Keratinocyte (primary cell): ENCODE measurements at regions not wholly inside any gene's neighbourhood (a gene's known extent, or its start where the extent isn't known, plus 50 kb on each side); places are given as distances from the start of the nearest gene placed in this dataset.

Source experiments
- DNase-seq: peaks from one replicate; pipeline ENCODE4 v3.0.0-alpha.2; 2011; ENCODE audit warnings: low read depth, missing footprints, low spot score
- FAIRE-seq: peaks from 2 replicates; lab custom pipeline; 2011; peaks lifted over from hg19 to GRCh38; lab: Jason Lieb, UNC
- H2AFZ ChIP-seq: 2 replicates; pipeline ENCODE4 v1.6.0; 2012; ENCODE audit warnings: low read length, control low read depth, inconsistent platforms; ENCODE audit not compliant: control insufficient read depth
- H3K27ac ChIP-seq: 2 replicates; pipeline ENCODE4 v1.5.1; 2011; ENCODE audit warnings: low read length; ENCODE audit not compliant: control insufficient read depth, insufficient read depth
- H3K27me3 ChIP-seq: 3 replicates; pipeline ENCODE4 v1.6.0; 2011; ENCODE audit warnings: low read length; ENCODE audit not compliant: control insufficient read depth, insufficient read depth; ENCODE audit errors: extremely low read depth
- H3K36me3 ChIP-seq, 2 experiments: 2 replicates in 1 of 2; 3 replicates in 1 of 2; pipeline ENCODE4 v1.5.1; 2011; ENCODE audit warnings: low read length in 2 of 2, mild to moderate bottlenecking in 1 of 2; ENCODE audit not compliant: control insufficient read depth in 2 of 2, insufficient read depth in 2 of 2; ENCODE audit errors: extremely low read depth in 1 of 2
- H3K4me1 ChIP-seq: 3 replicates; pipeline ENCODE4 v1.5.1; 2011; ENCODE audit warnings: low read length; ENCODE audit not compliant: control insufficient read depth, insufficient read depth; ENCODE audit errors: extremely low read depth
- H3K4me2 ChIP-seq: 3 replicates; pipeline ENCODE4 v1.6.0; 2011; ENCODE audit warnings: low read depth, low read length; ENCODE audit not compliant: control insufficient read depth, insufficient read depth; ENCODE audit errors: extremely low read depth
- H3K4me3 ChIP-seq, 3 experiments: fragments of 200-600 bp in 1 of 3; sonication (generic) in 1 of 3; 2 replicates in 2 of 3; 3 replicates in 1 of 3; pipeline ENCODE4 v1.5.1; 2011 to 2016; ENCODE audit warnings: low read length in 3 of 3, mild to moderate bottlenecking in 3 of 3, control low read depth in 2 of 3, inconsistent platforms in 1 of 3, low read depth in 1 of 3, mixed read lengths in 1 of 3, mixed run types in 1 of 3, moderate library complexity in 1 of 3; ENCODE audit not compliant: control insufficient read depth in 2 of 3, insufficient read depth in 2 of 3; ENCODE audit errors: extremely low read depth in 1 of 3
- H3K79me2 ChIP-seq: 2 replicates; pipeline ENCODE4 v1.6.0; 2012; ENCODE audit warnings: low read length; ENCODE audit not compliant: control insufficient read depth, insufficient read depth
- H3K9ac ChIP-seq: 3 replicates; pipeline ENCODE4 v1.6.0; 2011; ENCODE audit warnings: low read length; ENCODE audit not compliant: control insufficient read depth, insufficient read depth; ENCODE audit errors: extremely low read depth
- H3K9me1 ChIP-seq: 3 replicates; pipeline ENCODE4 v1.6.0; 2011; ENCODE audit warnings: low read length; ENCODE audit not compliant: control insufficient read depth, insufficient read depth; ENCODE audit errors: extremely low read depth
- H3K9me3 ChIP-seq: 2 replicates; pipeline ENCODE4 v1.5.1; 2012; ENCODE audit warnings: low read depth, low read length; ENCODE audit not compliant: control insufficient read depth
- H4K20me1 ChIP-seq: 3 replicates; pipeline ENCODE4 v1.6.0; 2011; ENCODE audit warnings: low read length; ENCODE audit not compliant: control insufficient read depth, insufficient read depth; ENCODE audit errors: extremely low read depth
- EZH2 ChIP-seq: IDR thresholded peaks from one replicate; pipeline ENCODE4 v1.6.1; 2012; ENCODE audit warnings: inconsistent platforms, mild to moderate bottlenecking, low read length, moderate library complexity
- dilution Hi-C: fragments of 300-500 bp; cut with MboI; formaldehyde crosslinking; loops from one replicate; pipeline ENCODE4 v1.7.0; 2020; ENCODE audit warnings: low sequenced_read_pairs; ENCODE audit not compliant: extremely low pct_ligation_motif_present
- TF ChIP-seq, protein P1 (sequence below), 3 experiments: IDR thresholded peaks in 1 of 3; conservative IDR thresholded peaks in 1 of 3; optimal IDR thresholded peaks in 1 of 3; 2 replicates in 2 of 3; 3 replicates in 1 of 3; pipeline versions ENCODE3 to v1.5.1; 2011; ENCODE audit warnings: low read length in 3 of 3, mild to moderate bottlenecking in 3 of 3, moderate library complexity in 2 of 3, control low read depth in 1 of 3, inconsistent platforms in 1 of 3; ENCODE audit not compliant: insufficient read depth in 2 of 3; ENCODE audit errors: extremely low read depth in 1 of 3

DNA sequence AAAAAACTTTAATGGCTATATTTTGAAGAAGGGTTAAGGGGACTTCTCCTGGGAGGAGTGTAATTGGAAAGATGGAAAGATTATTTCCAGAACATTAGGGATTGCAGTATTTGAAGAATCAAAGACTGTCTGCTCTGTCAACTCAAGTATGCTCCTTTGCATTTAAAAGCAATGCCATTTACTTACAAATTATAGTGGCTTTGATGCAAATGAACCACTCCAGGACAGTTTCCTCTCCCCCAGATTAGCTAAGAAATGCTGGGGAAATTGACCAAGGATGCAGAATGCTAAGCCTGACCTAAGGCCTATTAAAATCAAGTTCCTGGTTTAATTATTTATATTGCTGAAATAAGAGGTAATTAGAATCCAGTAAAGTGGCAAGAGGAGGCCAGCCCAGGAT is 110.5 kb upstream of the CAMK1G start:
- Histone ChIP-seq H3K4me1 (no peaks in the 10 kb centered on the region), H3K27me3 (no peaks in the 10 kb centered on the region), H2AFZ (no peak overlapping the region), H3K9me3 (no peaks in the 10 kb centered on the region), H3K27ac (no peak overlapping the region), H3K9ac (no peak overlapping the region), H3K79me2 (no peaks in the 10 kb centered on the region), H3K9me1 (no peaks in the 10 kb centered on the region), H3K36me3 (no peaks in the 10 kb centered on the region), H3K4me3 (no peak overlapping the region), H3K4me2 (no peak overlapping the region), H4K20me1 (no peaks in the 10 kb centered on the region)
- no peak for FAIRE-seq
- dilution Hi-C loops, result no loop called here
- no peak for TF ChIP-seq EZH2
- TF ChIP-seq, protein P1, sequence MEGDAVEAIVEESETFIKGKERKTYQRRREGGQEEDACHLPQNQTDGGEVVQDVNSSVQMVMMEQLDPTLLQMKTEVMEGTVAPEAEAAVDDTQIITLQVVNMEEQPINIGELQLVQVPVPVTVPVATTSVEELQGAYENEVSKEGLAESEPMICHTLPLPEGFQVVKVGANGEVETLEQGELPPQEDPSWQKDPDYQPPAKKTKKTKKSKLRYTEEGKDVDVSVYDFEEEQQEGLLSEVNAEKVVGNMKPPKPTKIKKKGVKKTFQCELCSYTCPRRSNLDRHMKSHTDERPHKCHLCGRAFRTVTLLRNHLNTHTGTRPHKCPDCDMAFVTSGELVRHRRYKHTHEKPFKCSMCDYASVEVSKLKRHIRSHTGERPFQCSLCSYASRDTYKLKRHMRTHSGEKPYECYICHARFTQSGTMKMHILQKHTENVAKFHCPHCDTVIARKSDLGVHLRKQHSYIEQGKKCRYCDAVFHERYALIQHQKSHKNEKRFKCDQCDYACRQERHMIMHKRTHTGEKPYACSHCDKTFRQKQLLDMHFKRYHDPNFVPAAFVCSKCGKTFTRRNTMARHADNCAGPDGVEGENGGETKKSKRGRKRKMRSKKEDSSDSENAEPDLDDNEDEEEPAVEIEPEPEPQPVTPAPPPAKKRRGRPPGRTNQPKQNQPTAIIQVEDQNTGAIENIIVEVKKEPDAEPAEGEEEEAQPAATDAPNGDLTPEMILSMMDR (optimal IDR thresholded peaks at IDR 0.05 in 1 of 3, IDR thresholded peaks at IDR 0.05 in 1 of 3, conservative IDR thresholded peaks at IDR 0.05 in 1 of 3; ENCODE audit: extremely low read depth in 1 of 3, insufficient read depth in 2 of 3, low read length in 3 of 3), result no peak
- DNase-seq, result no peak

GRCh38 chr1:209480345-209480744 is 103.2 kb upstream of the CAMK1G start:
- Histone ChIP-seq H2AFZ (no peak overlapping the region), H3K4me2 (no peak overlapping the region), H3K4me3 (no peak overlapping the region), H3K27me3 (no peaks in the 10 kb centered on the region), H3K79me2 (no peaks in the 10 kb centered on the region), H3K9ac (no peak overlapping the region), H3K9me3 (no peaks in the 10 kb centered on the region), H3K9me1 (no peaks in the 10 kb centered on the region), H3K36me3 (no peaks in the 10 kb centered on the region), H3K27ac (no peak overlapping the region), H3K4me1 (peaks cover 17% of the 10 kb centered on the region), H4K20me1 (no peaks in the 10 kb centered on the region)
- dilution Hi-C loops, result no loop called here
- TF ChIP-seq, protein P1 (optimal IDR thresholded peaks at IDR 0.05 in 1 of 3, IDR thresholded peaks at IDR 0.05 in 1 of 3, conservative IDR thresholded peaks at IDR 0.05 in 1 of 3; ENCODE audit: extremely low read depth in 1 of 3, insufficient read depth in 2 of 3, low read length in 3 of 3), result no peak
- no peak for TF ChIP-seq EZH2
- FAIRE-seq (no peak), DNase-seq (no peak)
